ENCODE measurements at regions not wholly inside any gene's neighbourhood (a gene's known extent, or its start where the extent isn't known, plus 50 kb on each side); places are given as distances from the start of the nearest gene placed in this dataset.

GRCh38 chr5:69043655-69043996, 50.2 kb upstream of the SLC30A5 start:
- TF ChIP-seq, protein P1, sequence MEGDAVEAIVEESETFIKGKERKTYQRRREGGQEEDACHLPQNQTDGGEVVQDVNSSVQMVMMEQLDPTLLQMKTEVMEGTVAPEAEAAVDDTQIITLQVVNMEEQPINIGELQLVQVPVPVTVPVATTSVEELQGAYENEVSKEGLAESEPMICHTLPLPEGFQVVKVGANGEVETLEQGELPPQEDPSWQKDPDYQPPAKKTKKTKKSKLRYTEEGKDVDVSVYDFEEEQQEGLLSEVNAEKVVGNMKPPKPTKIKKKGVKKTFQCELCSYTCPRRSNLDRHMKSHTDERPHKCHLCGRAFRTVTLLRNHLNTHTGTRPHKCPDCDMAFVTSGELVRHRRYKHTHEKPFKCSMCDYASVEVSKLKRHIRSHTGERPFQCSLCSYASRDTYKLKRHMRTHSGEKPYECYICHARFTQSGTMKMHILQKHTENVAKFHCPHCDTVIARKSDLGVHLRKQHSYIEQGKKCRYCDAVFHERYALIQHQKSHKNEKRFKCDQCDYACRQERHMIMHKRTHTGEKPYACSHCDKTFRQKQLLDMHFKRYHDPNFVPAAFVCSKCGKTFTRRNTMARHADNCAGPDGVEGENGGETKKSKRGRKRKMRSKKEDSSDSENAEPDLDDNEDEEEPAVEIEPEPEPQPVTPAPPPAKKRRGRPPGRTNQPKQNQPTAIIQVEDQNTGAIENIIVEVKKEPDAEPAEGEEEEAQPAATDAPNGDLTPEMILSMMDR (IDR thresholded peaks at IDR 0.05) = no peak
- no peak for TF ChIP-seq POLR2A (IDR thresholded peaks at IDR 0.05)
